OCI-LY1 (cell line): ENCODE measurements at regions not wholly inside any gene's neighbourhood (a gene's known extent, or its start where the extent isn't known, plus 50 kb on each side); places are given as distances from the start of the nearest gene placed in this dataset.

Experiments
- H2AFZ ChIP-seq: fragments of 200-600 bp; sonication (generic), shearing (Covaris generic); 2 replicates; pipeline ENCODE4 v1.6.0; 2014; ENCODE audit warnings: antibody characterized with exemption, mild to moderate bottlenecking, low read length
- H3F3A ChIP-seq: fragments of 200-600 bp; sonication (generic), shearing (Covaris generic); 2 replicates; pipeline ENCODE4 v1.6.0; 2014; ENCODE audit warnings: mild to moderate bottlenecking, antibody characterized with exemption, low read length, moderate library complexity; ENCODE audit not compliant: insufficient read depth
- H3K27ac ChIP-seq: fragments of 200-600 bp; sonication (generic); 2 replicates; pipeline ENCODE4 v1.5.1; 2014; ENCODE audit warnings: low read length, mixed run types, mild to moderate bottlenecking, low read depth; ENCODE audit not compliant: poor library complexity, severe bottlenecking
- H3K27me3 ChIP-seq: fragments of 200-600 bp; sonication (generic); 2 replicates; pipeline ENCODE4 v1.6.0; 2014; ENCODE audit warnings: antibody characterized with exemption, mild to moderate bottlenecking, low read length, moderate library complexity; ENCODE audit not compliant: insufficient read depth
- H3K36me3 ChIP-seq: fragments of 200-600 bp; sonication (generic); 2 replicates; pipeline ENCODE4 v1.6.1; 2014; ENCODE audit warnings: mild to moderate bottlenecking, antibody characterized with exemption, low read length, moderate library complexity, mixed read lengths; ENCODE audit not compliant: insufficient read depth
- H3K4me1 ChIP-seq: fragments of 200-600 bp; sonication (generic); 2 replicates; pipeline ENCODE4 v1.5.1; 2014; ENCODE audit warnings: mild to moderate bottlenecking, low read length, moderate library complexity; ENCODE audit not compliant: insufficient read depth, severe bottlenecking
- H3K4me2 ChIP-seq: fragments of 200-600 bp; sonication (generic), shearing (Covaris generic); 2 replicates; pipeline ENCODE4 v1.6.1; 2014; ENCODE audit warnings: low read length
- H3K4me3 ChIP-seq: fragments of 200-600 bp; sonication (generic); 2 replicates; pipeline ENCODE4 v1.5.1; 2014; ENCODE audit warnings: low read length, low read depth, mild to moderate bottlenecking, mixed read lengths; ENCODE audit not compliant: poor library complexity, severe bottlenecking
- H3K79me2 ChIP-seq: fragments of 200-600 bp; shearing (Covaris generic); 2 replicates; pipeline ENCODE4 v1.6.1; 2016; ENCODE audit warnings: mixed run types, low read length, mixed read lengths; ENCODE audit not compliant: insufficient read depth
- H3K9ac ChIP-seq: fragments of 200-600 bp; sonication (generic), shearing (Covaris generic); 2 replicates; pipeline ENCODE4 v1.6.1; 2014; ENCODE audit warnings: mild to moderate bottlenecking, low read length, mixed read lengths
- H3K9me2 ChIP-seq: fragments of 200-600 bp; sonication (generic), shearing (Covaris generic); 2 replicates; pipeline ENCODE4 v1.6.1; 2014; ENCODE audit warnings: low read depth, mild to moderate bottlenecking, low read length, mixed read lengths
- H3K9me3 ChIP-seq: fragments of 200-600 bp; shearing (Covaris generic); 2 replicates; pipeline ENCODE4 v1.6.1; 2014; ENCODE audit warnings: low read length, mixed read lengths
- H4K20me1 ChIP-seq: fragments of 200-600 bp; sonication (generic), shearing (Covaris generic); 2 replicates; pipeline ENCODE4 v1.6.0; 2016; ENCODE audit warnings: mild to moderate bottlenecking, low read length; ENCODE audit not compliant: insufficient read depth
- CTCF ChIP-seq: fragments of 200-600 bp; sonication (generic), shearing (Covaris generic); IDR thresholded peaks from 2 replicates; pipeline ENCODE4 v1.5.1; 2017; ENCODE audit warnings: mild to moderate bottlenecking, antibody characterized with exemption, low read length, moderate library complexity, mixed read lengths
- EZH2 ChIP-seq: fragments of 200-600 bp; sonication (generic), shearing (Covaris generic); IDR thresholded peaks from 2 replicates; pipeline ENCODE4 v1.8.0; 2017; ENCODE audit warnings: borderline replicate concordance, mixed run types, mild to moderate bottlenecking, antibody characterized with exemption, low read length, moderate library complexity, mixed read lengths

- no peak overlapping the region for H3K9ac ChIP-seq
- H3K36me3 ChIP-seq, result no peaks in the 10 kb centered on the region
- H3K27ac ChIP-seq, result no peak overlapping the region
- TF ChIP-seq EZH2 (no peak), CTCF (no peak)
- H3K79me2 ChIP-seq, result no peaks in the 10 kb centered on the region
- no peak overlapping the region for H2AFZ ChIP-seq
- H3K4me3 ChIP-seq, result no peak overlapping the region
- no peaks in the 10 kb centered on the region for H3F3A ChIP-seq
- no peaks in the 10 kb centered on the region for H3K9me3 ChIP-seq
- H3K27me3 ChIP-seq, result no peaks in the 10 kb centered on the region
- H4K20me1 ChIP-seq, result no peaks in the 10 kb centered on the region
- H3K4me1 ChIP-seq, result no peaks in the 10 kb centered on the region
- no peaks in the 10 kb centered on the region for H3K9me2 ChIP-seq
- no peak overlapping the region for H3K4me2 ChIP-seq
Measured at GRCh38 chr20:52921340-52921739, 50.8 kb upstream of the TSHZ2 start.

DNA sequence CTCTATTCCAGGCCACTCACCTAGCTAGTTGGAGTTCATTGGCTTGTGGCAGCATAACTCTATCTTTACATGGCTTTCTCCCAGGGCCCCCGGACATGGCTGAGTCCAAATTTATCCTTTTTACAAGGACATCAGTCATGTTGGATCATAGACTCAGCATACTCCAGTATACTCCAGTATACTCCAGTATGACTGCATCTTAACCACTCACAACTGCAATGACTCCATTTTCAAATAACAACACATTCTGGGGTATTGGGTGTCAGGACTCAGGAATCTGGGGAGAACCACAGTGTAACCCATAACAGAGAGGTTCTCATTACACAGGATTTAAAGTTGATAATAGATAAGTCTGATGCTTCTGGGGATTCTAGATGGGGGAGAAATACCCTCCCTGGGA, 53.8 kb upstream of the TSHZ2 start:
- no peaks in the 10 kb centered on the region; the same call in 1 of the 2 replicates for H3K9me3 ChIP-seq
- no peak overlapping the region for H2AFZ ChIP-seq
- no peaks in the 10 kb centered on the region for H3K79me2 ChIP-seq
- H3K9me2 ChIP-seq, result no peaks in the 10 kb centered on the region
- no peak overlapping the region for H3K4me3 ChIP-seq
- TF ChIP-seq EZH2 (no peak), CTCF (no peak)
- H3K36me3 ChIP-seq, result no peaks in the 10 kb centered on the region
- no peaks in the 10 kb centered on the region; the same call in 1 of the 2 replicates for H3K27me3 ChIP-seq
- no peaks in the 10 kb centered on the region for H3F3A ChIP-seq
- no peak overlapping the region for H3K9ac ChIP-seq
- H3K27ac ChIP-seq, result no peak overlapping the region
- H4K20me1 ChIP-seq, result no peaks in the 10 kb centered on the region
- H3K4me2 ChIP-seq, result no peak overlapping the region
- H3K4me1 ChIP-seq, result no peaks in the 10 kb centered on the region

- Histone ChIP-seq H3K79me2 (no peaks in the 10 kb centered on the region), H3K4me3 (no peak overlapping the region), H3K9me3 (no peaks in the 10 kb centered on the region; the same call in 1 of the 2 replicates), H3K4me1 (no peaks in the 10 kb centered on the region), H3K27ac (no peak overlapping the region), H2AFZ (no peak overlapping the region), H3K9me2 (no peaks in the 10 kb centered on the region), H3K27me3 (no peaks in the 10 kb centered on the region; the same call in 1 of the 2 replicates), H4K20me1 (no peaks in the 10 kb centered on the region), H3K9ac (no peak overlapping the region), H3F3A (no peaks in the 10 kb centered on the region), H3K4me2 (no peak overlapping the region), H3K36me3 (no peaks in the 10 kb centered on the region)
- TF ChIP-seq EZH2 (no peak), CTCF (no peak)
Measured at GRCh38 chr20:52915564-52915963, 56.6 kb upstream of the TSHZ2 start.
